SJSA1 (cell line): ENCODE measurements at regions not wholly inside any gene's neighbourhood (a gene's known extent, or its start where the extent isn't known, plus 50 kb on each side); places are given as distances from the start of the nearest gene placed in this dataset.
"Not testable (repeated sequence)": the region's sequence is repeated elsewhere in the genome, so short reads cannot be mapped to it uniquely, and the experiment has no call there.

ENCODE experiments used
- DNase-seq, 2 experiments: peaks; one replicate each; pipeline ENCODE4 v3.0.0-alpha.2; 2015 to 2020; ENCODE audit warnings: low spot score in 2 of 2, low read depth in 1 of 2
- H3K27ac ChIP-seq: fragments of 250-450 bp; sonication (Bioruptor Pico); 2 replicates; pipeline ENCODE4 v1.5.1; 2020; ENCODE audit warnings: mild to moderate bottlenecking, moderate library complexity
- H3K27me3 ChIP-seq: fragments of 250-450 bp; sonication (Bioruptor Pico); replicated peaks from 2 replicates; pipeline ENCODE4 v1.5.1; 2020; ENCODE audit warnings: mild to moderate bottlenecking, moderate library complexity
- H3K36me3 ChIP-seq: fragments of 250-450 bp; sonication (Bioruptor Pico); 2 replicates; pipeline ENCODE4 v1.5.1; 2020; ENCODE audit warnings: mild to moderate bottlenecking
- H3K4me1 ChIP-seq: fragments of 250-450 bp; sonication (Bioruptor Pico); replicated peaks from 2 replicates; pipeline ENCODE4 v1.6.1; 2021; ENCODE audit warnings: mild to moderate bottlenecking
- H3K4me3 ChIP-seq: fragments of 250-450 bp; sonication (Bioruptor Pico); 2 replicates; pipeline ENCODE4 v1.5.1; 2020; ENCODE audit warnings: mild to moderate bottlenecking
- H3K9me3 ChIP-seq: fragments of 250-450 bp; sonication (Bioruptor Pico); replicated peaks from 2 replicates; pipeline ENCODE4 v1.5.1; 2020; ENCODE audit warnings: mild to moderate bottlenecking

DNA sequence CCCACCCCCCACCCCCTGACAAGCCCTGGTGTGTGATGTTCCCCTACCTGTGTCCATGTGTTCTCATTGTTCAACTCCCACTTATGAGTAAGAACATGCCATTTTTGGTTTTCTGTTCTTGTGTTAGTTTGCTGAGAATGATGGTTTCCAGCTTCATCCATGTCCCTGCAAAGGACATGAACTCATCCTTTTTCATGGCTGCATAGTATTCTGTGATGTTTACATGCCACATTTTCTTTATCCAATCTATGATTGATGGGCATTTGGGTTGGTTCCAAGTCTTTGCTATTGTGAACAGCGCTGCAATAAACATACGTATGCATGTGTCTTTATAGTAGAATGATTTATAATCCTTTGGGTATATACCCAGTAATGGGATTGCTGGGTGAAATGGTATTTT is 74.8 kb upstream of the PHACTR1 start:
- H3K36me3 ChIP-seq, H3K27ac ChIP-seq, H3K9me3 ChIP-seq, H3K4me1 ChIP-seq, H3K4me3 ChIP-seq, DNase-seq, H3K27me3 ChIP-seq: not testable (repeated sequence)

DNA sequence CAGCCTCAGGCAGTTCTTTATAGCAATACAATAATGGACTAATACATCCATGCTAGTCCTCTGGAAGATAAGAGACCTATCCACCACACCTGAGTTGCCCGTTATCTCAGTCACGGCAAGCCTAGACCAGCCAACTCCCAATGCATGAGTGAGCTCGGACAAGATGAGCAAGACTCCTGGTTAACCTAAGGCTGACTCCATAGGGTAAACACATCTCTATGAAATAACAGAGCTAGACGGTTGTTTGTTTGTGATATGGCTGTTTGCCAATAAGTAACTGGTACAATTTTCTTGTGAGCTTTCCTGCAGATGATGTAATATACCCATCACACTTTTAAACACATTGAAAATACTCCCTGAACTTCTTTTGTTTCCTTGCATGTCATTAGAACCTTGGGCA is 70.6 kb upstream of the PHACTR1 start:
- no peaks in the 10 kb centered on the region for H3K36me3 ChIP-seq
- no peak for DNase-seq

DNA sequence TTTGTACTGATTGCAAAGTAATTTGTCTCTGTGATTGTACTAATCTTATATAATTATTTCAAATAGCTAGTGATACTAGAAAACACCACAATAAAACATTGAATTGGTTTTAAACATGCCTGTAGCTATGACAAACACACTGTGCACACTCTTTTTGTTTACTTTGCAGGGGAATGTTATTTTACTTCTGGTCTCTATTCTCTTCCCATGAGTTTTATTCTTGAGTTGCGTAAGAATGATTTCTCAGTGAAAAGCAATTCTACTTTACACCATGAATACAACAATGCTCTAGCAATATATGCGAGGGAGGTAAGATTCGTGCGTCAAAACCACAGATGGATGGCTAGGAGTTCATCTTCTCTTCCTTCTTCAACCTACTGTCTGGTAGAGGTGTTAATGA is 68.4 kb upstream of the PHACTR1 start:
- no peak overlapping the region for H3K4me3 ChIP-seq
- no peak for DNase-seq
- H3K27ac ChIP-seq: no peak overlapping the region
- no peaks in the 10 kb centered on the region for H3K36me3 ChIP-seq
- 0 out of 2 replicates have a peak, but pooled peaks cover 3% of the 10 kb centered on the region for H3K27me3 ChIP-seq
- no peaks in the 10 kb centered on the region for H3K9me3 ChIP-seq
- H3K4me1 ChIP-seq: no peaks in the 10 kb centered on the region

More for the DNA sequence above, 70.6 kb upstream of the PHACTR1 start:
- H3K4me1 ChIP-seq: no peaks in the 10 kb centered on the region
- no peak overlapping the region for H3K27ac ChIP-seq
- H3K9me3 ChIP-seq: no peaks in the 10 kb centered on the region
- H3K27me3 ChIP-seq: no peaks in the 10 kb centered on the region
- no peak overlapping the region for H3K4me3 ChIP-seq

DNA sequence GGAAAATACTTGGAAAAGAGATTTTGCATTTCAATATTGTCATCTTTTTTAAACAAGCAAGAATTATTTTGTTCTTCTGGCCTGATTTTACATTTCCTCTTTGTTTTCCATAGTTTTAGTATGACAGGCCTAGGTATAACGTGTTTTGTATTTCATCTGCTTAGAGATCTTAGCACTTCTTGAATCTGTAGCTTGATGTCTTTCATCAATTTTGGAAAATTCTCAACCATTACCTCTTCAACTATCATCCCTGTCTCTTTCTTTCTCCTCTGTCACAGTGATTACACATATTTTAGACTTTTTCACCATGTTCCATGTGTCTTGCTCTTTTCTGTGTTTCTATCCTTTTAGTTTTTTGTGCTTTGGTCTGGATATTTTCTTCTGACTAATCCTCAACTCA is 67.2 kb upstream of the PHACTR1 start:
- H3K4me1 ChIP-seq: no peaks in the 10 kb centered on the region
- no peaks in the 10 kb centered on the region for H3K36me3 ChIP-seq
- H3K4me3 ChIP-seq: no peak overlapping the region
- H3K27me3 ChIP-seq: 0 out of 2 replicates have a peak, but pooled peaks cover 3% of the 10 kb centered on the region
- no peak for DNase-seq
- no peaks in the 10 kb centered on the region for H3K9me3 ChIP-seq
- no peak overlapping the region for H3K27ac ChIP-seq

DNA sequence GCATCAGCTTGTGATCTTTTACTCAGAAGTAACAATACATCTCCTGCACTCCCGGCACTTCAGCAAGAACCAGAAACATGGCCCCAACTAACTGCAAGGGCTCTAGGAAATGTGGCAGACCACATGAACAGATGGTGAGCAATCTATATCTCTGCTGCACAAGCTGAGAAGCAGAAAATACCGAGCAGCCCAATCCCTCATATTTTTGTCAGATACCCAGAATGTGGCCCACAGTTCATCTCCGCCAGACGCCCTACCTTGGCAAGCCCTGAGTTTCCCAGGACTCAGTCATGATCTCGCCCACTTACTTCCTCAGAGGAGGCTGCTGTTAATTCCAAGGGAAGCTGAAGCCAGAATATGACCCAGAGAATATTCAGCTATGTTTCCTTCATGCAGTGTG is 63.1 kb upstream of the PHACTR1 start:
- DNase-seq: no peak
- Histone ChIP-seq H3K36me3 (no peaks in the 10 kb centered on the region), H3K27ac (no peak overlapping the region), H3K4me1 (no peaks in the 10 kb centered on the region), H3K4me3 (no peak overlapping the region), H3K27me3 (0 out of 2 replicates have a peak, but pooled peaks cover 3% of the 10 kb centered on the region), H3K9me3 (no peaks in the 10 kb centered on the region)

DNA sequence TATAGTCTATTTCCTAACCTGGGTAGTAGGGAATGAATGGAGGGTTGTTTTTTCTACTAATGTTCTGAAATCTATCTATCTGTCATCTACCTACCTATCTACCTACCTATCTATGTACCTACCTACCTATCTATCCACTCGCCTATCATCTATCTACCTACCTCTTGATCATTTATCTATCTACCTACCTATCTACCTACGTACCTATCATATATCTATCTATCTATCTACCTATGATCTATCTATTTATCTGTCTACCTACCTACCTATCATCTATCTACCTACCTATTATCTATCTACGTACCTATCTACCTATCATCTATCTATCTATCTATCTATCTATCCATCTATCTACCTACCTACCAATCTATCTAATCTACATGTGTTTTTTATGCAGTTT is 62.5 kb upstream of the PHACTR1 start:
- H3K27ac ChIP-seq: no peak overlapping the region
- H3K27me3 ChIP-seq: 0 out of 2 replicates have a peak, but pooled peaks cover 3% of the 10 kb centered on the region
- no peak for DNase-seq
- H3K9me3 ChIP-seq: no peaks in the 10 kb centered on the region
- no peaks in the 10 kb centered on the region for H3K36me3 ChIP-seq
- H3K4me1 ChIP-seq: no peaks in the 10 kb centered on the region
- no peak overlapping the region for H3K4me3 ChIP-seq

DNA sequence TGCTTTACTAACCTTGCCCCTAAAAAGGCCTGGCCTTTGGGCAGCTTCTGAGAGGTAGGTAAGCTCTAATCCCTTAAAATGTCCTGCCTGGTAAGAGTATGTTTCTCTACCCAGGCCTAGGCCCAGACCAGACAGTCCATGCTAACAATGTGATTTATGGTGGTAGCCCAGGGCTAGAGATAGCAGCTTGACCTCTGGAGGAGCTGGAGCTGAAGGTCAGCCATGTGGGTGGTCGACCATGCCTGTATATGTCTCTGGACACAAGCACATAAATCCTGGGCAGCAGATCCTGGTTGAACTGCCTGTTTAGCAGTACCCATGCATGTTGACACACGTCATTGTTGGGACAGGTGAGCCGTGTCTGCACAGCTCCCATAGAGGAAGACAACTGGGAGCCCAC is 62.1 kb upstream of the PHACTR1 start:
- DNase-seq: no peak
- 0 out of 2 replicates have a peak, but pooled peaks cover 3% of the 10 kb centered on the region for H3K27me3 ChIP-seq
- H3K4me1 ChIP-seq: no peaks in the 10 kb centered on the region
- H3K27ac ChIP-seq: no peak overlapping the region
- H3K36me3 ChIP-seq: no peaks in the 10 kb centered on the region
- H3K9me3 ChIP-seq: no peaks in the 10 kb centered on the region
- H3K4me3 ChIP-seq: no peak overlapping the region

DNA sequence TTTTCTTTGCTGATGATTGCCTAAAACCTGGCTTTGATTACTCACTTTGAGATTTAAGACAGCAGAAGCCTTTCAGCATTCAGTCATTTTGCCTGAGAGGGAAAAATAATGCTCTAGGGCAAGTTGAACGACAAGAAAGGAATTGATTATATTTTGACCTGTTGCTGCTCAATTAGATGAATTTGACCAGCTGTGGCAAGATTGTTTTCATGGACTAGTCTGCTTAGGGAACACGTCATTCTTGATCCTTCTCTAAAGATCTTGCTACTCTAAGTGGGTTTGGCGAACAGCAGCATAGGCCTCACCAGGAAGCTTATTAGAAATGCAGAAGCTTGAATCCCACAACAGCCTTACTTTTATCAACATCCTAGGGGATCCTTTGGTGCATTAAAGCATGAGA is 59.7 kb upstream of the PHACTR1 start:
- Histone ChIP-seq H3K27ac (no peak overlapping the region), H3K4me1 (no peaks in the 10 kb centered on the region)
- DNase-seq: no peak

DNA sequence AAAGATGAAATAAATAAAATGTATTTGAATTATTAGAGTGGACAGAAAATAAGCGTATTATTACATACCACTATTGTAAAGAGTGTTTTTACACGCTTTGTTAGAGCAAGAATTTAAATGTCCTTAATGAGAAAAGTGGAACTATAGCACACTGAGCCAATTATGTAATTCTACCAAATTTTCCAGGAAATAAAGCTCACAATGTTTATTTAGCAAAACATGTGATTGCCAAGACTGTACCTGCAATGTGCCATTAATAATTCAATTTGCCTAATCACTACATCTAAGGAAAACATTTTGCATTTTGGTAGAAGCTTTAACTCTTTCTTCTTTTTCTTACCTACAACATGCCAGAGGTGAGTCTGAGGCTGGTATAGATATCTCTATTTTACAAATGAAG is 58.7 kb upstream of the PHACTR1 start:
- Histone ChIP-seq H3K36me3 (no peaks in the 10 kb centered on the region), H3K9me3 (no peaks in the 10 kb centered on the region), H3K27ac (no peak overlapping the region), H3K4me3 (no peak overlapping the region), H3K4me1 (no peaks in the 10 kb centered on the region), H3K27me3 (0 out of 2 replicates have a peak, but pooled peaks cover 3% of the 10 kb centered on the region)
- no peak for DNase-seq

More for the DNA sequence above, 59.7 kb upstream of the PHACTR1 start:
- Histone ChIP-seq H3K36me3 (no peaks in the 10 kb centered on the region), H3K9me3 (no peaks in the 10 kb centered on the region), H3K4me3 (no peak overlapping the region), H3K27me3 (0 out of 2 replicates have a peak, but pooled peaks cover 3% of the 10 kb centered on the region)

DNA sequence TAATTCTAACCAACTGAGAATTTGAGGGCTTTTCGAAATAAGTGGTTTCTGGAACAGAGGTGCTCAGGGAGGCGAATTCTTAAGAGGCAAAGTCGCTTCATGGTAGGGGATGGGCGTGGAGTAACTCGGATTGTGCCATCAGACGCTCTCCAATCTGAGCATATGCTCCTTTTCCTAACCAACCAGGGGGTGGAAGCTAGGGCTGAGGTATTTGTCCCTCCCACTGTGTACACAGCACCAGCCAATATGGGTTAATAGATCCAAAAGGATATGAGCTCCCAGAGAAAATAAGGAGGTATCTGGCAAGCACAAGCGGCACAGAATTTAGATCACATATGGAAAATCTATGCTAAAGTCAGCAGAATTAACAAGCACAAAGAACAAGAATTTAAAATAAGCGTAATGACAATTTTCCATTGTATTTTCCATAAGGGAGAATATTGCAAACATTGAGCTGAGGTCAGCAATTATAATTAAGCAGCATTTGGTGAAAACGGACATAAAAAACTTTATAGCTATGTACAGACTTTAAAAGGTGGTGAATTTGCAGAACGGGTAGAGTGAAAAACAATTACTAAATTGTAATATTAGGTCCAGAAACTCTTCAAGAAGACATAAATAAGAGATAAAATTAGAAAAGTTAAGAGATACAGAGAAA is 55.0 kb upstream of the PHACTR1 start:
- no peaks in the 10 kb centered on the region for H3K36me3 ChIP-seq
- H3K9me3 ChIP-seq: no peaks in the 10 kb centered on the region
- DNase-seq: no peak

More for the DNA sequence above, 55.0 kb upstream of the PHACTR1 start:
- Histone ChIP-seq H3K27me3 (peaks cover 9% of the 10 kb centered on the region), H3K4me3 (no peak overlapping the region), H3K4me1 (no peaks in the 10 kb centered on the region), H3K27ac (no peak overlapping the region)
